H9 (cell line): ENCODE measurements at regions not wholly inside any gene's neighbourhood (a gene's known extent, or its start where the extent isn't known, plus 50 kb on each side); places are given as distances from the start of the nearest gene placed in this dataset.

Experiments
- DNase-seq: peaks from one replicate; pipeline ENCODE4 v3.0.0-alpha.2; 2017
- H2AFZ ChIP-seq: one replicate; pipeline ENCODE4 v1.6.1; 2013; ENCODE audit warnings: mild to moderate bottlenecking, low read length, control low read depth, moderate library complexity
- H2AK5ac ChIP-seq: 2 replicates; pipeline ENCODE4 v1.6.1; 2013; ENCODE audit warnings: low read length, control low read depth, mixed read lengths; ENCODE audit not compliant: insufficient read length
- H2BK120ac ChIP-seq: one replicate; pipeline ENCODE4 v1.6.1; 2013; ENCODE audit warnings: low read depth, mild to moderate bottlenecking, low read length, control low read depth, inconsistent platforms; ENCODE audit not compliant: poor library complexity, severe bottlenecking
- H2BK12ac ChIP-seq: 2 replicates; pipeline ENCODE4 v1.6.1; 2013; ENCODE audit warnings: low read length, control low read depth, mixed read lengths, low read depth; ENCODE audit not compliant: insufficient read length
- H2BK15ac ChIP-seq: 2 replicates; pipeline ENCODE4 v1.6.1; 2013; ENCODE audit warnings: low read depth, low read length, control low read depth
- H2BK20ac ChIP-seq: one replicate; pipeline ENCODE4 v1.6.1; 2013; ENCODE audit warnings: low read depth, mild to moderate bottlenecking, low read length, control low read depth, inconsistent platforms; ENCODE audit not compliant: poor library complexity, severe bottlenecking
- H2BK5ac ChIP-seq: 2 replicates; pipeline ENCODE4 v1.6.1; 2013; ENCODE audit warnings: low read length, control low read depth, mixed read lengths; ENCODE audit not compliant: insufficient read length
- H3K14ac ChIP-seq: 2 replicates; pipeline ENCODE4 v1.6.1; 2013; ENCODE audit warnings: low read length, control low read depth; ENCODE audit not compliant: insufficient read depth
- H3K18ac ChIP-seq: 2 replicates; pipeline ENCODE4 v1.6.1; 2013; ENCODE audit warnings: low read depth, mild to moderate bottlenecking, mixed read lengths, low read length, control low read depth; ENCODE audit not compliant: insufficient read length
- H3K23ac ChIP-seq: 2 replicates; pipeline ENCODE4 v1.6.1; 2013; ENCODE audit warnings: low read length, control low read depth, mixed read lengths, low read depth; ENCODE audit not compliant: insufficient read length
- H3K23me2 ChIP-seq: 2 replicates; pipeline ENCODE4 v1.6.1; 2013; ENCODE audit warnings: low read depth, mild to moderate bottlenecking, mixed read lengths, low read length, control low read depth; ENCODE audit not compliant: insufficient read length, poor library complexity, severe bottlenecking
- H3K27ac ChIP-seq: 2 replicates; pipeline ENCODE4 v1.5.1; 2013; ENCODE audit warnings: low read length, control low read depth, mixed read lengths, low read depth; ENCODE audit not compliant: insufficient read length
- H3K27me3 ChIP-seq: 2 replicates; pipeline ENCODE4 v1.6.1; 2013; ENCODE audit warnings: low read length, control low read depth, inconsistent platforms; ENCODE audit not compliant: insufficient read depth
- H3K4ac ChIP-seq: 2 replicates; pipeline ENCODE4 v1.6.1; 2013; ENCODE audit warnings: low read depth, mild to moderate bottlenecking, control low read depth, inconsistent platforms, low read length, moderate library complexity
- H3K4me1 ChIP-seq: 2 replicates; pipeline ENCODE4 v1.6.1; 2013; ENCODE audit warnings: low read length, control low read depth, inconsistent platforms; ENCODE audit not compliant: insufficient read depth
- H3K4me2 ChIP-seq: 2 replicates; pipeline ENCODE4 v1.6.1; 2013; ENCODE audit warnings: low read length, control low read depth, mixed read lengths; ENCODE audit not compliant: insufficient read length, insufficient read depth
- H3K56ac ChIP-seq: 2 replicates; pipeline ENCODE4 v1.6.1; 2013; ENCODE audit warnings: low read depth, mild to moderate bottlenecking, mixed read lengths, low read length, control low read depth; ENCODE audit not compliant: insufficient read length
- H3K79me1 ChIP-seq: 2 replicates; pipeline ENCODE4 v1.6.1; 2013; ENCODE audit warnings: low read depth, mild to moderate bottlenecking, moderate library complexity, low read length, control low read depth, inconsistent platforms; ENCODE audit not compliant: insufficient read depth, poor library complexity, severe bottlenecking
- H3K79me2 ChIP-seq: 2 replicates; pipeline ENCODE4 v1.6.1; 2013; ENCODE audit warnings: low read length, control low read depth, inconsistent platforms; ENCODE audit not compliant: insufficient read depth
- H3K9ac ChIP-seq: 2 replicates; pipeline ENCODE4 v1.6.1; 2013; ENCODE audit warnings: low read length, control low read depth, mixed read lengths; ENCODE audit not compliant: insufficient read length; ENCODE audit errors: extremely low read depth
- H3K9me3 ChIP-seq: one replicate; pipeline ENCODE4 v1.6.1; 2013; ENCODE audit warnings: low read depth, low read length, inconsistent platforms; ENCODE audit not compliant: control insufficient read depth
- H3T11ph ChIP-seq: one replicate; pipeline ENCODE4 v1.6.1; 2013; ENCODE audit warnings: mild to moderate bottlenecking, low read length, control low read depth, inconsistent platforms
- H4K20me1 ChIP-seq: one replicate; pipeline ENCODE4 v1.6.1; 2013; ENCODE audit not compliant: control insufficient read depth, insufficient read length, insufficient read depth
- H4K5ac ChIP-seq: 2 replicates; pipeline ENCODE4 v1.6.1; 2013; ENCODE audit warnings: low read depth, mild to moderate bottlenecking, mixed read lengths, low read length, control low read depth; ENCODE audit not compliant: insufficient read length
- H4K8ac ChIP-seq: replicated peaks from 2 replicates; pipeline ENCODE4 v1.6.1; 2013; ENCODE audit warnings: low read length, control low read depth, mixed read lengths, low read depth; ENCODE audit not compliant: insufficient read length
- H4K91ac ChIP-seq: 2 replicates; pipeline ENCODE4 v1.6.1; 2013; ENCODE audit warnings: low read depth, mild to moderate bottlenecking, moderate library complexity, mixed read lengths, low read length, control low read depth; ENCODE audit not compliant: insufficient read length
- H3K27ac Mint-ChIP-seq, 3 experiments: 2 replicates in 2 of 3; 3 replicates in 1 of 3; pipeline ENCODE4 v1.8.0; 2020 to 2021; ENCODE audit warnings: mixed read lengths in 3 of 3, mild to moderate bottlenecking in 1 of 3, moderate library complexity in 1 of 3
- H3K27me3 Mint-ChIP-seq: 2 replicates; pipeline ENCODE4 v1.8.0; 2021; ENCODE audit warnings: low read depth, mild to moderate bottlenecking, moderate library complexity, mixed read lengths
- H3K36me3 Mint-ChIP-seq, 3 experiments: 2 replicates in 2 of 3; 3 replicates in 1 of 3; pipeline ENCODE4 v1.8.0; 2020 to 2021; ENCODE audit warnings: low read depth in 3 of 3, mixed read lengths in 3 of 3; ENCODE audit not compliant: insufficient read depth in 1 of 3
- H3K4me1 Mint-ChIP-seq, 2 experiments: 2 replicates each; pipeline ENCODE4 v1.8.0; 2020; ENCODE audit warnings: mixed read lengths in 2 of 2
- H3K4me3 Mint-ChIP-seq, 2 experiments: 2 replicates in 1 of 2; 3 replicates in 1 of 2; pipeline ENCODE4 v1.8.0; 2020 to 2021; ENCODE audit warnings: mild to moderate bottlenecking in 2 of 2, mixed read lengths in 2 of 2, moderate library complexity in 1 of 2
- H3K9me3 Mint-ChIP-seq, 2 experiments: 2 replicates in 1 of 2; 3 replicates in 1 of 2; pipeline ENCODE4 v1.8.0; 2020; ENCODE audit warnings: mild to moderate bottlenecking in 2 of 2, mixed read lengths in 2 of 2, moderate library complexity in 1 of 2
- CTCF ChIP-seq: fragments of 200-600 bp; sonication (generic); conservative IDR thresholded peaks from 3 replicates; pipeline ENCODE4 v1.8.0; 2021; ENCODE audit warnings: antibody characterized with exemption, mild to moderate bottlenecking
- WGBS: extraction: QIAGEN DNeasy Blood & Tissue Kit; methylation state at CpG from one replicate; pipeline ENCODE4 v1.1.7; 2013; ENCODE audit warnings: missing lambda C conversion rate, low lambda C conversion rate, mixed read lengths; ENCODE audit not compliant: insufficient read length; ENCODE audit errors: extremely low coverage; 5-methylcytosine and 5-hydroxymethylcytosine counted together

DNA sequence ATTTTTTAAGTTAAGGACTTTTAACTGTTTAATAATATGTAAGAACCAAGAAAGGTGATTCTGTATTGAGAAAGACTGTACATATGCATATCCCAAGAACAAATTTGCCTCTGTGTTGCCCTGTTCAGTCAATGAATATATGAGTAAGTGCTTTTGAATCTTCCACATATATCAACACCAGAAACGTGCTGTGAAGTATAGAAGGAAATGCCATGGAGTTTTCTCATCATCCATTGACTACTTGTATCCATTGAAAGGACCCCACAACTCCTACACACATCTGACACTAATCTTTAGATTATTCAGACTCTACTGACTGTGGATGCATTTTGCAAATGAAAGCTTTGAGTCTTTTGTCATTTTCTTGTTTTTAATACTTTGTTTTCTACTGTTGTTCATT lies 366.9 kb downstream of the S1PR1 start:
- peaks cover 0 to 3% of the 10 kb centered on the region in 2 experiments; a peak in 2 of 5 replicates for H3K9me3 Mint-ChIP-seq
- H2BK20ac ChIP-seq: no peak overlapping the region
- no CpG with 5 or more reads among the region's 1 CpG for WGBS
- H3K4ac ChIP-seq: no peak overlapping the region
- no peak overlapping the region for H3K23ac ChIP-seq
- no peak overlapping the region for H3K27ac Mint-ChIP-seq
- H3K23me2 ChIP-seq: no peaks in the 10 kb centered on the region
- H3K56ac ChIP-seq: no peak overlapping the region
- no peak overlapping the region for H2AK5ac ChIP-seq
- no peaks in the 10 kb centered on the region for H3K27me3 Mint-ChIP-seq
- H3K79me1 ChIP-seq: no peaks in the 10 kb centered on the region
- no peak overlapping the region for H3K18ac ChIP-seq
- DNase-seq: no peak
- no peak overlapping the region for H4K91ac ChIP-seq
- H3K4me1 Mint-ChIP-seq: peaks cover 3% of the 10 kb centered on the region in 2 experiments; a peak in 1 of 4 replicates
- H2BK120ac ChIP-seq: no peak overlapping the region
- no peak for TF ChIP-seq CTCF
- H4K5ac ChIP-seq: no peak overlapping the region
- no peak overlapping the region for H3T11ph ChIP-seq
- no peaks in the 10 kb centered on the region for H3K36me3 Mint-ChIP-seq
- H4K8ac ChIP-seq: no peak overlapping the region
- H4K20me1 ChIP-seq: no peaks in the 10 kb centered on the region
- no peaks in the 10 kb centered on the region for H3K9me3 ChIP-seq
- no peak overlapping the region for H3K4me3 Mint-ChIP-seq
- no peaks in the 10 kb centered on the region for H3K27me3 ChIP-seq
- H2BK12ac ChIP-seq: no peak overlapping the region
- no peak overlapping the region for H3K4me2 ChIP-seq
- H3K27ac ChIP-seq: no peak overlapping the region
- no peak overlapping the region for H2BK15ac ChIP-seq
- H3K4me1 ChIP-seq: no peaks in the 10 kb centered on the region
- no peak overlapping the region for H2BK5ac ChIP-seq
- no peak overlapping the region for H3K14ac ChIP-seq
- no peak overlapping the region for H2AFZ ChIP-seq
- H3K9ac ChIP-seq: no peak overlapping the region
- no peaks in the 10 kb centered on the region for H3K79me2 ChIP-seq
